HCT116 (cell line): ENCODE measurements at regions not wholly inside any gene's neighbourhood (a gene's known extent, or its start where the extent isn't known, plus 50 kb on each side); places are given as distances from the start of the nearest gene placed in this dataset.

ENCODE experiments used
- CEBPB ChIP-seq: IDR thresholded peaks from 2 replicates; pipeline ENCODE4 v1.6.1; 2012; ENCODE audit warnings: low read depth
- CTCF ChIP-seq, 3 experiments: fragments of 200-600 bp in 1 of 3; sonication (generic) in 1 of 3; IDR thresholded peaks in 2 of 3; conservative IDR thresholded peaks in 1 of 3; 2 replicates each; pipeline ENCODE4 v1.5.1; 2012 to 2017; ENCODE audit warnings: low read depth in 2 of 3, low read length in 2 of 3, antibody characterized with exemption in 1 of 3, borderline replicate concordance in 1 of 3, control low read depth in 1 of 3, mild to moderate bottlenecking in 1 of 3, mixed read lengths in 1 of 3, mixed run types in 1 of 3, moderate library complexity in 1 of 3; ENCODE audit not compliant: insufficient read depth in 1 of 3
- EZH2 ChIP-seq: fragments of 200-600 bp; sonication (generic); IDR thresholded peaks from 2 replicates; pipeline ENCODE4 v1.6.1; 2017; ENCODE audit warnings: antibody characterized with exemption, mixed run types
- FOSL1 ChIP-seq: IDR thresholded peaks from 2 replicates; pipeline ENCODE4 v1.6.1; 2012; ENCODE audit warnings: low read depth
- JUND ChIP-seq: IDR thresholded peaks from 2 replicates; pipeline ENCODE4 v1.6.1; 2012
- POLR2A ChIP-seq: IDR thresholded peaks from 2 replicates; pipeline ENCODE4 v1.7.0; 2011; ENCODE audit warnings: borderline replicate concordance; ENCODE audit not compliant: insufficient read depth, insufficient read length; ENCODE audit errors: extremely low read depth
- POLR2AphosphoS5 ChIP-seq: IDR thresholded peaks from 2 replicates; pipeline ENCODE4 v1.6.1; 2011; ENCODE audit warnings: mild to moderate bottlenecking, low read depth, low read length, moderate library complexity
- RAD21 ChIP-seq: IDR thresholded peaks from 2 replicates; pipeline ENCODE4 v1.6.1; 2012; ENCODE audit warnings: low read depth, mild to moderate bottlenecking
- SIN3A ChIP-seq: IDR thresholded peaks from 2 replicates; pipeline ENCODE4 v1.6.1; 2012; ENCODE audit warnings: low read depth
- SP1 ChIP-seq: IDR thresholded peaks from 2 replicates; pipeline ENCODE4 v1.6.1; 2012; ENCODE audit warnings: low read depth
- TCF7L2 ChIP-seq: IDR thresholded peaks from 2 replicates; pipeline ENCODE4 v1.7.0; 2011; ENCODE audit warnings: borderline replicate concordance, inconsistent platforms; ENCODE audit not compliant: insufficient read depth, insufficient read length; ENCODE audit errors: extremely low read depth
- YY1 ChIP-seq: IDR thresholded peaks from 2 replicates; pipeline ENCODE4 v1.6.1; 2011; ENCODE audit warnings: low read length, low read depth, moderate library complexity, mild to moderate bottlenecking; ENCODE audit not compliant: insufficient replicate concordance; ENCODE audit errors: extremely low read depth
- TF ChIP-seq, protein P1 (sequence below): IDR thresholded peaks from 2 replicates; pipeline ENCODE4 v1.6.1; 2012; ENCODE audit warnings: low read depth

DNA sequence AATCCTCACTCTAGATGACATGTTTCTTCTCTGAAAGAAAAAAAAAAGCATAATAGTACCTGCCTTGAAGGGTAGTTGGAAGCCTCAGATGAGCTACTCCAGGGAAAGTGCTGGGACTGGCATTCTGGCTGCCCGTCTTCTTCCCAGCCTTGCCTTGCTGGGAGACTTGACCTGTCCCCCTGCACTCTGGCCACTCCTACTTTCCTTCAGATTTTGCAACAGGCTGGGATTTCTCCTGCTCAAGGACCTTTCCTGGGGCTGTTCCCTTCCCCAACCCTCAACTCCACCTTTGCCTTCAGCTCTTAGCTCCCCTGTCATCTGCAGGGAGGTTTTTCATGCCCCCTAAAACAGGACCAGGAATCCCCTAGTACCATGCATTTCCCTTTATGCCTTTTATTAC, 609.9 kb upstream of the CFAP20DC start:
- TF ChIP-seq CTCF (IDR thresholded peaks at IDR 0.05 in 2 of 3, conservative IDR thresholded peaks at IDR 0.05 in 1 of 3; ENCODE audit: borderline replicate concordance in 1 of 3, insufficient read depth in 1 of 3, low read depth in 2 of 3, low read length in 2 of 3) (no peak), POLR2AphosphoS5 (no peak), EZH2 (no peak), SIN3A (no peak), TCF7L2 (no peak), POLR2A (no peak), YY1 (no peak), SP1 (no peak), JUND (no peak), FOSL1 (no peak), CEBPB (no peak), RAD21 (no peak)
- TF ChIP-seq, protein P1, sequence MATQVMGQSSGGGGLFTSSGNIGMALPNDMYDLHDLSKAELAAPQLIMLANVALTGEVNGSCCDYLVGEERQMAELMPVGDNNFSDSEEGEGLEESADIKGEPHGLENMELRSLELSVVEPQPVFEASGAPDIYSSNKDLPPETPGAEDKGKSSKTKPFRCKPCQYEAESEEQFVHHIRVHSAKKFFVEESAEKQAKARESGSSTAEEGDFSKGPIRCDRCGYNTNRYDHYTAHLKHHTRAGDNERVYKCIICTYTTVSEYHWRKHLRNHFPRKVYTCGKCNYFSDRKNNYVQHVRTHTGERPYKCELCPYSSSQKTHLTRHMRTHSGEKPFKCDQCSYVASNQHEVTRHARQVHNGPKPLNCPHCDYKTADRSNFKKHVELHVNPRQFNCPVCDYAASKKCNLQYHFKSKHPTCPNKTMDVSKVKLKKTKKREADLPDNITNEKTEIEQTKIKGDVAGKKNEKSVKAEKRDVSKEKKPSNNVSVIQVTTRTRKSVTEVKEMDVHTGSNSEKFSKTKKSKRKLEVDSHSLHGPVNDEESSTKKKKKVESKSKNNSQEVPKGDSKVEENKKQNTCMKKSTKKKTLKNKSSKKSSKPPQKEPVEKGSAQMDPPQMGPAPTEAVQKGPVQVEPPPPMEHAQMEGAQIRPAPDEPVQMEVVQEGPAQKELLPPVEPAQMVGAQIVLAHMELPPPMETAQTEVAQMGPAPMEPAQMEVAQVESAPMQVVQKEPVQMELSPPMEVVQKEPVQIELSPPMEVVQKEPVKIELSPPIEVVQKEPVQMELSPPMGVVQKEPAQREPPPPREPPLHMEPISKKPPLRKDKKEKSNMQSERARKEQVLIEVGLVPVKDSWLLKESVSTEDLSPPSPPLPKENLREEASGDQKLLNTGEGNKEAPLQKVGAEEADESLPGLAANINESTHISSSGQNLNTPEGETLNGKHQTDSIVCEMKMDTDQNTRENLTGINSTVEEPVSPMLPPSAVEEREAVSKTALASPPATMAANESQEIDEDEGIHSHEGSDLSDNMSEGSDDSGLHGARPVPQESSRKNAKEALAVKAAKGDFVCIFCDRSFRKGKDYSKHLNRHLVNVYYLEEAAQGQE = no peak
